Natural killer cell treated with Interleukin-12 subunit alpha and Interleukin-12 subunit beta and Interleukin-15 and Interleukin-18, amount 100 ng/mL, for 72 hours (primary cell): ENCODE measurements at regions not wholly inside any gene's neighbourhood (a gene's known extent, or its start where the extent isn't known, plus 50 kb on each side); places are given as distances from the start of the nearest gene placed in this dataset.
A peak's percentile ranks its signal among the peaks of the same experiment; 100 is the strongest.
"Not testable (repeated sequence)": the region's sequence is repeated elsewhere in the genome, so short reads cannot be mapped to it uniquely, and the experiment has no call there.

Experiments
- ATAC-seq, 2 donors: fragments of 150-1000 bp; cut with Tn5 transposase in 1 of 2; sonication (Bioruptor Pico), chemical (Tn5 transposase) in 1 of 2; 2 replicates each; pipeline ENCODE4 v1.10.0; 2021
- DNase-seq: peaks from one replicate; pipeline ENCODE4 v3.0.0; 2022; ENCODE audit warnings: low spot score
- H3K27ac Mint-ChIP-seq, 2 donors: 1 replicate in 1 of 2; 2 replicates in 1 of 2; pipeline ENCODE4 v1.8.0; 2022; ENCODE audit warnings: mixed read lengths in 2 of 2, mild to moderate bottlenecking in 1 of 2, moderate library complexity in 1 of 2
- H3K27me3 Mint-ChIP-seq, 2 donors: 1 replicate in 1 of 2; 2 replicates in 1 of 2; pipeline ENCODE4 v1.8.0; 2022; ENCODE audit warnings: mixed read lengths in 2 of 2
- H3K36me3 Mint-ChIP-seq: one replicate; pipeline ENCODE4 v1.8.0; 2022; ENCODE audit warnings: mixed read lengths
- H3K4me1 Mint-ChIP-seq, 2 donors: 1 replicate in 1 of 2; 2 replicates in 1 of 2; pipeline ENCODE4 v1.8.0; 2022; ENCODE audit warnings: low read depth in 2 of 2, mixed read lengths in 2 of 2, mild to moderate bottlenecking in 1 of 2
- H3K4me3 Mint-ChIP-seq: one replicate; pipeline ENCODE4 v1.8.0; 2022; ENCODE audit warnings: mixed read lengths
- H3K9me3 Mint-ChIP-seq: 2 replicates; pipeline ENCODE4 v1.8.0; 2022; ENCODE audit warnings: mixed read lengths

GRCh38 chr2:194452504-194452903 lies 1204.5 kb upstream of the SLC39A10 start:
- no peaks in the 10 kb centered on the region for H3K27me3 Mint-ChIP-seq
- no peaks in the 10 kb centered on the region for H3K9me3 Mint-ChIP-seq
- no peaks in the 10 kb centered on the region for H3K36me3 Mint-ChIP-seq
- H3K4me1 Mint-ChIP-seq = no peaks in the 10 kb centered on the region
- H3K27ac Mint-ChIP-seq = no peak overlapping the region
- DNase-seq (no peak), ATAC-seq (no peak)
- H3K4me3 Mint-ChIP-seq = no peak overlapping the region

GRCh38 chr2:194445226-194445625 lies 1211.8 kb upstream of the SLC39A10 start:
- Mint-ChIP-seq H3K4me3 (no peak overlapping the region), H3K27ac (no peak overlapping the region), H3K4me1 (no peaks in the 10 kb centered on the region), H3K27me3 (no peaks in the 10 kb centered on the region), H3K9me3 (peaks cover 20% of the 10 kb centered on the region), H3K36me3 (peaks cover 5% of the 10 kb centered on the region)
- DNase-seq = no peak
- ATAC-seq = no peak

- Mint-ChIP-seq H3K4me1 (no peaks in the 10 kb centered on the region), H3K4me3 (no peak overlapping the region)
Measured at GRCh38 chr2:194443926-194444325, 1213.1 kb upstream of the SLC39A10 start.

GRCh38 chr2:194424683-194425209 lies 1232.3 kb upstream of the SLC39A10 start:
- Mint-ChIP-seq H3K4me1 (no peaks in the 10 kb centered on the region), H3K36me3 (no peaks in the 10 kb centered on the region), H3K9me3 (peaks cover 12% of the 10 kb centered on the region), H3K27me3 (no peaks in the 10 kb centered on the region), H3K27ac (no peak overlapping the region), H3K4me3 (no peak overlapping the region)
- DNase-seq = no peak
- no peak for ATAC-seq

More at GRCh38 chr2:194443926-194444325, 1213.1 kb upstream of the SLC39A10 start:
- DNase-seq (no peak), ATAC-seq (no peak)
- Mint-ChIP-seq H3K27me3 (no peaks in the 10 kb centered on the region), H3K9me3 (peaks cover 23% of the 10 kb centered on the region), H3K27ac (no peak overlapping the region), H3K36me3 (peaks cover 5% of the 10 kb centered on the region)

- Mint-ChIP-seq H3K36me3 (no peaks in the 10 kb centered on the region), H3K27ac (no peak overlapping the region), H3K9me3 (peaks cover 7% of the 10 kb centered on the region), H3K4me1 (no peaks in the 10 kb centered on the region), H3K27me3 (no peaks in the 10 kb centered on the region), H3K4me3 (no peak overlapping the region)
- no peak for ATAC-seq
- no peak for DNase-seq
Measured at GRCh38 chr2:194411221-194411620, 1245.8 kb upstream of the SLC39A10 start.

- H3K36me3 Mint-ChIP-seq = peaks cover 5% of the 10 kb centered on the region
- no peak overlapping the region for H3K4me3 Mint-ChIP-seq
- peaks cover 12% of the 10 kb centered on the region for H3K9me3 Mint-ChIP-seq
- H3K27me3 Mint-ChIP-seq = no peaks in the 10 kb centered on the region
- DNase-seq = no peak
- H3K27ac Mint-ChIP-seq = no peak overlapping the region
- H3K4me1 Mint-ChIP-seq = no peaks in the 10 kb centered on the region
- ATAC-seq = no peak
Measured at GRCh38 chr2:194395818-194396217, 1261.2 kb upstream of the SLC39A10 start.

GRCh38 chr2:194385376-194385775 lies 1271.7 kb upstream of the SLC39A10 start:
- Mint-ChIP-seq H3K4me1 (no peaks in the 10 kb centered on the region), H3K4me3 (no peak overlapping the region), H3K27me3 (no peaks in the 10 kb centered on the region), H3K36me3 (peaks cover 6% of the 10 kb centered on the region), H3K9me3 (no peaks in the 10 kb centered on the region), H3K27ac (no peak overlapping the region)
- ATAC-seq = no peak
- no peak for DNase-seq

GRCh38 chr2:194383401-194383800 lies 1273.6 kb upstream of the SLC39A10 start:
- no peaks in the 10 kb centered on the region for H3K4me1 Mint-ChIP-seq
- DNase-seq (no peak), ATAC-seq (no peak)
- H3K27me3 Mint-ChIP-seq = no peaks in the 10 kb centered on the region
- no peak overlapping the region for H3K4me3 Mint-ChIP-seq
- H3K36me3 Mint-ChIP-seq = peaks cover 6% of the 10 kb centered on the region
- H3K27ac Mint-ChIP-seq = no peak overlapping the region
- H3K9me3 Mint-ChIP-seq = no peaks in the 10 kb centered on the region

- DNase-seq (no peak), ATAC-seq (no peak)
- no peaks in the 10 kb centered on the region for H3K27me3 Mint-ChIP-seq
- no peak overlapping the region for H3K27ac Mint-ChIP-seq
- no peaks in the 10 kb centered on the region for H3K4me1 Mint-ChIP-seq
- H3K9me3 Mint-ChIP-seq = no peaks in the 10 kb centered on the region
- H3K4me3 Mint-ChIP-seq = no peak overlapping the region
- peaks cover 6% of the 10 kb centered on the region for H3K36me3 Mint-ChIP-seq
Measured at GRCh38 chr2:194382221-194382620, 1274.8 kb upstream of the SLC39A10 start.

GRCh38 chr2:194380011-194380410 lies 1277.0 kb upstream of the SLC39A10 start:
- no peaks in the 10 kb centered on the region for H3K9me3 Mint-ChIP-seq
- ATAC-seq = peak in 1 of 2 donors; percentile 40
- peaks cover 6% of the 10 kb centered on the region for H3K36me3 Mint-ChIP-seq
- no peak overlapping the region for H3K27ac Mint-ChIP-seq
- H3K27me3 Mint-ChIP-seq = no peaks in the 10 kb centered on the region
- no peaks in the 10 kb centered on the region for H3K4me1 Mint-ChIP-seq
- DNase-seq = no peak
- H3K4me3 Mint-ChIP-seq = no peak overlapping the region

- not testable (repeated sequence) for H3K9me3 Mint-ChIP-seq, ATAC-seq, H3K27me3 Mint-ChIP-seq, DNase-seq, H3K27ac Mint-ChIP-seq, H3K4me3 Mint-ChIP-seq, H3K36me3 Mint-ChIP-seq, H3K4me1 Mint-ChIP-seq
Measured at GRCh38 chr2:194367390-194367789, 1289.6 kb upstream of the SLC39A10 start.

GRCh38 chr2:194363878-194364277 lies 1293.1 kb upstream of the SLC39A10 start:
- ATAC-seq (no peak), DNase-seq (no peak)
- H3K4me3 Mint-ChIP-seq = no peak overlapping the region
- H3K36me3 Mint-ChIP-seq = peaks cover 6% of the 10 kb centered on the region
- peaks cover 4% of the 10 kb centered on the region for H3K9me3 Mint-ChIP-seq
- H3K4me1 Mint-ChIP-seq = no peaks in the 10 kb centered on the region
- no peaks in the 10 kb centered on the region for H3K27me3 Mint-ChIP-seq
- no peak overlapping the region for H3K27ac Mint-ChIP-seq

GRCh38 chr2:194363295-194363694 lies 1293.7 kb upstream of the SLC39A10 start:
- no peaks in the 10 kb centered on the region for H3K4me1 Mint-ChIP-seq
- no peak overlapping the region for H3K4me3 Mint-ChIP-seq
- no peak for DNase-seq
- H3K27me3 Mint-ChIP-seq = no peaks in the 10 kb centered on the region
- peaks cover 6% of the 10 kb centered on the region for H3K36me3 Mint-ChIP-seq
- no peak overlapping the region for H3K27ac Mint-ChIP-seq
- ATAC-seq = no peak
- H3K9me3 Mint-ChIP-seq = peaks cover 4% of the 10 kb centered on the region

GRCh38 chr2:194352505-194352904 lies 1304.5 kb upstream of the SLC39A10 start:
- no peaks in the 10 kb centered on the region for H3K27me3 Mint-ChIP-seq
- H3K27ac Mint-ChIP-seq = no peak overlapping the region
- H3K4me1 Mint-ChIP-seq = no peaks in the 10 kb centered on the region
- H3K36me3 Mint-ChIP-seq = peaks cover 4% of the 10 kb centered on the region
- H3K9me3 Mint-ChIP-seq = peaks cover 2% of the 10 kb centered on the region
- DNase-seq (no peak), ATAC-seq (no peak)
- H3K4me3 Mint-ChIP-seq = no peak overlapping the region

- H3K4me3 Mint-ChIP-seq = no peak overlapping the region
Measured at GRCh38 chr2:194346193-194346592, 1310.8 kb upstream of the SLC39A10 start.

More at GRCh38 chr2:194346193-194346592, 1310.8 kb upstream of the SLC39A10 start:
- Mint-ChIP-seq H3K9me3 (no peaks in the 10 kb centered on the region), H3K36me3 (no peaks in the 10 kb centered on the region), H3K27ac (no peak overlapping the region), H3K27me3 (no peaks in the 10 kb centered on the region), H3K4me1 (no peaks in the 10 kb centered on the region)
- ATAC-seq (no peak), DNase-seq (no peak)
